ENCODE measurements at regions not wholly inside any gene's neighbourhood (a gene's known extent, or its start where the extent isn't known, plus 50 kb on each side); places are given as distances from the start of the nearest gene placed in this dataset.

GRCh38 chr14:39568809-39569538 lies 136.7 kb upstream of the FBXO33 start:
- DNase-seq (ENCODE audit: low spot score), result no peak
- TF ChIP-seq, protein P1, sequence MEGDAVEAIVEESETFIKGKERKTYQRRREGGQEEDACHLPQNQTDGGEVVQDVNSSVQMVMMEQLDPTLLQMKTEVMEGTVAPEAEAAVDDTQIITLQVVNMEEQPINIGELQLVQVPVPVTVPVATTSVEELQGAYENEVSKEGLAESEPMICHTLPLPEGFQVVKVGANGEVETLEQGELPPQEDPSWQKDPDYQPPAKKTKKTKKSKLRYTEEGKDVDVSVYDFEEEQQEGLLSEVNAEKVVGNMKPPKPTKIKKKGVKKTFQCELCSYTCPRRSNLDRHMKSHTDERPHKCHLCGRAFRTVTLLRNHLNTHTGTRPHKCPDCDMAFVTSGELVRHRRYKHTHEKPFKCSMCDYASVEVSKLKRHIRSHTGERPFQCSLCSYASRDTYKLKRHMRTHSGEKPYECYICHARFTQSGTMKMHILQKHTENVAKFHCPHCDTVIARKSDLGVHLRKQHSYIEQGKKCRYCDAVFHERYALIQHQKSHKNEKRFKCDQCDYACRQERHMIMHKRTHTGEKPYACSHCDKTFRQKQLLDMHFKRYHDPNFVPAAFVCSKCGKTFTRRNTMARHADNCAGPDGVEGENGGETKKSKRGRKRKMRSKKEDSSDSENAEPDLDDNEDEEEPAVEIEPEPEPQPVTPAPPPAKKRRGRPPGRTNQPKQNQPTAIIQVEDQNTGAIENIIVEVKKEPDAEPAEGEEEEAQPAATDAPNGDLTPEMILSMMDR (IDR thresholded peaks at IDR 0.05; ENCODE audit: borderline replicate concordance, control extremely low read depth, extremely low read depth, insufficient read depth, missing control alignments), result no peak
- in situ Hi-C loops (cut with MboI; ENCODE audit: low sequenced_read_pairs, unreplicated experiment), result no loop called here

GRCh38 chr14:39566795-39567194 lies 134.6 kb upstream of the FBXO33 start:
- in situ Hi-C loops (cut with MboI; ENCODE audit: low sequenced_read_pairs, unreplicated experiment), result no loop called here
- no peak for DNase-seq (ENCODE audit: low spot score)
- TF ChIP-seq, protein P1 (IDR thresholded peaks at IDR 0.05; ENCODE audit: borderline replicate concordance, control extremely low read depth, extremely low read depth, insufficient read depth, missing control alignments), result no peak

DNA sequence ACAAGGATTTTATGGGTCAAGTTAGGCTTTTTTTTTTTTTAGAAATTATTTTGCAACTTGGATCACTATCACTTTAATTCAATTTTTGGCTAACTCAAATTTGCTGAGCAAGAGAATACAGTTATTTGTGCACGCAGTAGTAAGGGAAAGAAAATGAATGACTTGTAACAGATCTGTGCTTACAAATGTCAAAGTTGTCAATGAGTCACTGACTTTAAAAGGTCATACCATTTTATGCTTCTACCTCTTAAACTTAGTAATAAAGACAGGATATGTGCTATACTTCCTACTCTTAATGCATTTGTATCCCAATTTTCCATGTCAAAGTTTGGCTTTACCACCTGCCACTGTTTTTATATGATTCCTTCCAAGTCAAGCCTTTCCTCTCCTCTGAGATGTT lies 131.1 kb upstream of the FBXO33 start:
- no peak for DNase-seq (ENCODE audit: low spot score)
- in situ Hi-C loops (cut with MboI; ENCODE audit: low sequenced_read_pairs, unreplicated experiment), result no loop called here
- TF ChIP-seq, protein P1 (IDR thresholded peaks at IDR 0.05; ENCODE audit: borderline replicate concordance, control extremely low read depth, extremely low read depth, insufficient read depth, missing control alignments), result no peak

DNA sequence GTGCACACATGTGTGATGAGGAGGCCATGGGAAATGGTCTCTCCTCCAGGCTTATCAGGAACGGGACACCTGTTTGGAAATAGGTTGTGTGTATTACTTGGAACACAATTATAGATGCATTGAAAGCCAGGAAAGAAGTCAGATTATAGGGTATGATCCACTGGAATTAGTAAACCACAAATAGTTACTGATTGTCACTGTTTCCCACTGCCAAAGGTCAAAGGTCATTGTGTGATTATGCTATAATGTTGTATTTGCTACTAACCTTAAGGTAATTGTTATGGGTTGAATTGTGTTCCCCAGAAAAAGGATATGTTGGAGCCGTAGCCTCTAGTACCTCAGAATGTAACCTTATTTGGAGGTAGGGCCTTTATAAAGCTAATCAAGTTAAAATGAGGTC lies 129.9 kb upstream of the FBXO33 start:
- DNase-seq (ENCODE audit: low spot score), result no peak
- in situ Hi-C loops (cut with MboI; ENCODE audit: low sequenced_read_pairs, unreplicated experiment), result no loop called here
- TF ChIP-seq, protein P1 (IDR thresholded peaks at IDR 0.05; ENCODE audit: borderline replicate concordance, control extremely low read depth, extremely low read depth, insufficient read depth, missing control alignments), result no peak

GRCh38 chr14:39558525-39558924 lies 126.3 kb upstream of the FBXO33 start:
- in situ Hi-C loops (cut with MboI; ENCODE audit: low sequenced_read_pairs, unreplicated experiment), result no loop called here
- TF ChIP-seq, protein P1 (IDR thresholded peaks at IDR 0.05; ENCODE audit: borderline replicate concordance, control extremely low read depth, extremely low read depth, insufficient read depth, missing control alignments), result no peak
- DNase-seq (ENCODE audit: low spot score), result no peak

- TF ChIP-seq, protein P1 (IDR thresholded peaks at IDR 0.05; ENCODE audit: borderline replicate concordance, control extremely low read depth, extremely low read depth, insufficient read depth, missing control alignments), result no peak
- in situ Hi-C loops (cut with MboI; ENCODE audit: low sequenced_read_pairs, unreplicated experiment), result no loop called here
- no peak for DNase-seq (ENCODE audit: low spot score)
Measured at GRCh38 chr14:39555749-39556148, 123.5 kb upstream of the FBXO33 start.

All from GM13976 (cell line).